ENCODE measurements at regions not wholly inside any gene's neighbourhood (a gene's known extent, or its start where the extent isn't known, plus 50 kb on each side); places are given as distances from the start of the nearest gene placed in this dataset.

- H3K27ac ChIP-seq (ENCODE audit: low read depth, low read length), result no peak overlapping the region
Measured at GRCh38 chr16:86816930-86817625, 238.7 kb downstream of the FOXL1 start.

GRCh38 chr16:86818671-86819532, 240.6 kb downstream of the FOXL1 start:
- H3K18ac ChIP-seq (ENCODE audit: low read length), result no peak overlapping the region
- no peak overlapping the region for H2BK5ac ChIP-seq (ENCODE audit: low read length)
- no peak overlapping the region for H3K4ac ChIP-seq (ENCODE audit: low read depth, low read length)
- DNase-seq, result peak; percentile 37
- no peaks in the 10 kb centered on the region for H3K36me3 ChIP-seq (ENCODE audit: control insufficient read depth, insufficient read depth, low read length)
- no peak overlapping the region for H2AK5ac ChIP-seq (ENCODE audit: low read length)
- no peak overlapping the region for H3K23ac ChIP-seq (ENCODE audit: low read length)
- H2BK15ac ChIP-seq (replicated peaks; ENCODE audit: low read depth), result no peak overlapping the region
- no peaks in the 10 kb centered on the region for H3K27me3 ChIP-seq (ENCODE audit: insufficient read depth, low read length, poor library complexity)
- no peak overlapping the region for H3K56ac ChIP-seq (ENCODE audit: low read length)
- H3K27ac ChIP-seq (ENCODE audit: low read depth, low read length), result no peak overlapping the region
- no peak overlapping the region for H4K5ac ChIP-seq (ENCODE audit: low read length)
- H3K79me2 ChIP-seq (ENCODE audit: control insufficient read depth, insufficient read depth, low read length), result no peaks in the 10 kb centered on the region
- no peak overlapping the region for H3K9ac ChIP-seq (ENCODE audit: low read length)
- no peak overlapping the region for H3K4me3 ChIP-seq (ENCODE audit: low read length)
- H4K8ac ChIP-seq (ENCODE audit: low read depth, low read length), result no peak overlapping the region
- no peak overlapping the region for H3K4me2 ChIP-seq (ENCODE audit: low read length)
- no peaks in the 10 kb centered on the region for H3K4me1 ChIP-seq (ENCODE audit: control insufficient read depth, low read depth, low read length)
- no peaks in the 10 kb centered on the region for H3K79me1 ChIP-seq (ENCODE audit: low read length)
- no CpG with 5 or more reads among the region's 29 CpGs for WGBS (ENCODE audit: extremely low coverage, insufficient coverage, low lambda C conversion rate)
- H2BK120ac ChIP-seq (ENCODE audit: low read depth, low read length), result no peak overlapping the region

More at GRCh38 chr16:86816930-86817625, 238.7 kb downstream of the FOXL1 start:
- Histone ChIP-seq H3K23ac (ENCODE audit: low read length) (no peak overlapping the region), H3K36me3 (ENCODE audit: control insufficient read depth, insufficient read depth, low read length) (no peaks in the 10 kb centered on the region), H4K5ac (ENCODE audit: low read length) (no peak overlapping the region), H2BK15ac (replicated peaks; ENCODE audit: low read depth) (no peak overlapping the region), H3K27me3 (ENCODE audit: insufficient read depth, low read length, poor library complexity) (no peaks in the 10 kb centered on the region), H3K4me1 (ENCODE audit: control insufficient read depth, low read depth, low read length) (no peaks in the 10 kb centered on the region), H3K9ac (ENCODE audit: low read length) (no peak overlapping the region), H3K4me2 (ENCODE audit: low read length) (no peak overlapping the region), H2AK5ac (ENCODE audit: low read length) (no peak overlapping the region), H2BK5ac (ENCODE audit: low read length) (no peak overlapping the region), H4K8ac (ENCODE audit: low read depth, low read length) (no peak overlapping the region), H3K56ac (ENCODE audit: low read length) (no peak overlapping the region), H3K18ac (ENCODE audit: low read length) (no peak overlapping the region), H2BK120ac (ENCODE audit: low read depth, low read length) (no peak overlapping the region), H3K79me1 (ENCODE audit: low read length) (no peaks in the 10 kb centered on the region), H3K4me3 (ENCODE audit: low read length) (no peak overlapping the region), H3K79me2 (ENCODE audit: control insufficient read depth, insufficient read depth, low read length) (no peaks in the 10 kb centered on the region), H3K4ac (ENCODE audit: low read depth, low read length) (no peak overlapping the region)
- no CpG with 5 or more reads among the region's 9 CpGs for WGBS (ENCODE audit: extremely low coverage, insufficient coverage, low lambda C conversion rate)
- DNase-seq, result no peak

DNA sequence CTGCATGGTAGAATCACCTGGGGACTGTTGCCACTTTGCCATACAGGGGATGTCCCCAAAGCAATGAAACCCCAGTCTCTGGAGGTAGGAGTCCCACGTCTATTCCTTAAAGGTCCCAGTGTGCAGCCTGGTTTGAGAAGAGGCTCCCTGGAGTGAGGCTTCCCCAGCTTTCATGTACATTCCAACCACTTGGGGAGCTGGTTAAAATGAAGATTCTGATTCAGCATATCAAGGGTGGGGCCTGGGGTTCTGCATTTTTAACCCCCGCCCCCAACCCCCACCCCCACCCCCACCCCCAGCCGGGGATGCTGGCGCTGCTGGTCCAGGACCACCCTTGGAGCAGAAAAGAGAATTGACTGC, 241.2 kb downstream of the FOXL1 start:
- H4K8ac ChIP-seq (ENCODE audit: low read depth, low read length), result no peak overlapping the region
- no peaks in the 10 kb centered on the region for H3K79me1 ChIP-seq (ENCODE audit: low read length)
- H2BK15ac ChIP-seq (replicated peaks; ENCODE audit: low read depth), result no peak overlapping the region
- H3K56ac ChIP-seq (ENCODE audit: low read length), result no peak overlapping the region
- no peak overlapping the region for H3K18ac ChIP-seq (ENCODE audit: low read length)
- no CpG with 5 or more reads among the region's 4 CpGs for WGBS (ENCODE audit: extremely low coverage, insufficient coverage, low lambda C conversion rate)
- H3K79me2 ChIP-seq (ENCODE audit: control insufficient read depth, insufficient read depth, low read length), result no peaks in the 10 kb centered on the region
- H3K27me3 ChIP-seq (ENCODE audit: insufficient read depth, low read length, poor library complexity), result no peaks in the 10 kb centered on the region
- no peak overlapping the region for H3K4me2 ChIP-seq (ENCODE audit: low read length)
- no peaks in the 10 kb centered on the region for H3K4me1 ChIP-seq (ENCODE audit: control insufficient read depth, low read depth, low read length)
- no peak overlapping the region for H3K4me3 ChIP-seq (ENCODE audit: low read length)
- H3K36me3 ChIP-seq (ENCODE audit: control insufficient read depth, insufficient read depth, low read length), result no peaks in the 10 kb centered on the region
- no peak overlapping the region for H2BK120ac ChIP-seq (ENCODE audit: low read depth, low read length)
- no peak overlapping the region for H4K5ac ChIP-seq (ENCODE audit: low read length)
- no peak overlapping the region for H3K9ac ChIP-seq (ENCODE audit: low read length)
- H3K4ac ChIP-seq (ENCODE audit: low read depth, low read length), result no peak overlapping the region
- H3K27ac ChIP-seq (ENCODE audit: low read depth, low read length), result no peak overlapping the region
- H3K23ac ChIP-seq (ENCODE audit: low read length), result no peak overlapping the region
- no peak overlapping the region for H2AK5ac ChIP-seq (ENCODE audit: low read length)
- peak; percentile 40 for DNase-seq
- no peak overlapping the region for H2BK5ac ChIP-seq (ENCODE audit: low read length)

DNA sequence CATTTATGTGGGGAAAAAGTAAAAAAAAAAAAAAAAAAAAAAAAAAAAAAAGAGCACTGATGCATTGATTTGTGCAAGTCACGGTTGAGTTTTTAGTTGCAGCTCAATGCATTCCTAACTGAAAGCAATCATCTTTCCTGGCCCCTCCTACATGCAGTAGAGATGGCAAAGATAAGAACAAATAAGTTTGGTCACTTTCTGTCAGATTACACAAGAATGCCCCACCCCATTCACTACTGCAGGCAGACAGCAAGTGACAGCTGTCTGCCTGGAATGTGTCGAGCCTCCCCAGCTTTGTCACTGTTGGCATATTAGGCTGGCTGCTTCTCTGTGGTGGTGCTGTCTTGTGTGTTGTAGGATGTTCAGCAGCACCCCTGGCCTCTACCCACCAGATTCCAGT, 243.5 kb downstream of the FOXL1 start:
- Histone ChIP-seq H2BK15ac (replicated peaks; ENCODE audit: low read depth) (no peak overlapping the region), H3K4me2 (ENCODE audit: low read length) (no peak overlapping the region), H3K4ac (ENCODE audit: low read depth, low read length) (no peak overlapping the region), H3K56ac (ENCODE audit: low read length) (no peak overlapping the region), H3K4me3 (ENCODE audit: low read length) (no peak overlapping the region), H3K79me1 (ENCODE audit: low read length) (no peaks in the 10 kb centered on the region), H2AK5ac (ENCODE audit: low read length) (no peak overlapping the region), H3K23ac (ENCODE audit: low read length) (no peak overlapping the region), H4K8ac (ENCODE audit: low read depth, low read length) (no peak overlapping the region), H4K5ac (ENCODE audit: low read length) (no peak overlapping the region), H3K27me3 (ENCODE audit: insufficient read depth, low read length, poor library complexity) (no peaks in the 10 kb centered on the region), H3K18ac (ENCODE audit: low read length) (no peak overlapping the region), H3K36me3 (ENCODE audit: control insufficient read depth, insufficient read depth, low read length) (no peaks in the 10 kb centered on the region), H3K79me2 (ENCODE audit: control insufficient read depth, insufficient read depth, low read length) (no peaks in the 10 kb centered on the region), H3K9ac (ENCODE audit: low read length) (no peak overlapping the region), H3K4me1 (ENCODE audit: control insufficient read depth, low read depth, low read length) (peaks cover 2% of the 10 kb centered on the region), H2BK120ac (ENCODE audit: low read depth, low read length) (no peak overlapping the region), H2BK5ac (ENCODE audit: low read length) (no peak overlapping the region), H3K27ac (ENCODE audit: low read depth, low read length) (no peak overlapping the region)
- WGBS (ENCODE audit: extremely low coverage, insufficient coverage, low lambda C conversion rate), result no CpG with 5 or more reads among the region's 2 CpGs
- peak; percentile 20 for DNase-seq

- Histone ChIP-seq H4K5ac (ENCODE audit: low read length) (no peak overlapping the region), H3K23ac (ENCODE audit: low read length) (no peak overlapping the region), H3K36me3 (ENCODE audit: control insufficient read depth, insufficient read depth, low read length) (no peaks in the 10 kb centered on the region), H3K4ac (ENCODE audit: low read depth, low read length) (no peak overlapping the region), H3K4me1 (ENCODE audit: control insufficient read depth, low read depth, low read length) (peaks cover 2% of the 10 kb centered on the region), H3K79me1 (ENCODE audit: low read length) (no peaks in the 10 kb centered on the region), H3K4me3 (ENCODE audit: low read length) (no peak overlapping the region), H3K27me3 (ENCODE audit: insufficient read depth, low read length, poor library complexity) (no peaks in the 10 kb centered on the region), H2BK120ac (ENCODE audit: low read depth, low read length) (no peak overlapping the region), H3K9ac (ENCODE audit: low read length) (no peak overlapping the region), H3K4me2 (ENCODE audit: low read length) (no peak overlapping the region), H4K8ac (ENCODE audit: low read depth, low read length) (no peak overlapping the region), H3K79me2 (ENCODE audit: control insufficient read depth, insufficient read depth, low read length) (no peaks in the 10 kb centered on the region), H3K18ac (ENCODE audit: low read length) (no peak overlapping the region), H3K27ac (ENCODE audit: low read depth, low read length) (no peak overlapping the region), H2AK5ac (ENCODE audit: low read length) (no peak overlapping the region), H2BK15ac (replicated peaks; ENCODE audit: low read depth) (no peak overlapping the region), H2BK5ac (ENCODE audit: low read length) (no peak overlapping the region), H3K56ac (ENCODE audit: low read length) (no peak overlapping the region)
- WGBS (ENCODE audit: extremely low coverage, insufficient coverage, low lambda C conversion rate), result no CpG with 5 or more reads among the region's 8 CpGs
- no peak for DNase-seq
Measured at GRCh38 chr16:86823125-86823524, 244.8 kb downstream of the FOXL1 start.
